Upper lobe of right lung (tissue), 1 donor: ENCODE measurements at regions not wholly inside any gene's neighbourhood (a gene's known extent, or its start where the extent isn't known, plus 50 kb on each side); places are given as distances from the start of the nearest gene placed in this dataset.
A peak's percentile ranks its signal among the peaks of the same experiment; 100 is the strongest.

Experiments
- ATAC-seq: fragments of 200-7000 bp; cut with Tn5 transposase; one replicate; pipeline ENCODE4 v1.9.1; 2020; ENCODE audit warnings: mild to moderate bottlenecking, moderate library complexity
- DNase-seq: peaks from one replicate; pipeline ENCODE4 v3.0.0-alpha.2; 2020
- H3K27ac ChIP-seq: fragments of 200-600 bp; one replicate; pipeline ENCODE4 v1.8.0; 2022
- H3K27me3 ChIP-seq: fragments of 200-600 bp; one replicate; pipeline ENCODE4 v1.8.0; 2022; ENCODE audit warnings: mild to moderate bottlenecking
- H3K36me3 ChIP-seq: fragments of 200-600 bp; one replicate; pipeline ENCODE4 v1.8.0; 2022
- H3K4me1 ChIP-seq: fragments of 200-600 bp; one replicate; pipeline ENCODE4 v1.8.0; 2022
- H3K4me3 ChIP-seq: fragments of 200-600 bp; one replicate; pipeline ENCODE4 v1.8.0; 2022; ENCODE audit warnings: mild to moderate bottlenecking
- H3K9me3 ChIP-seq: fragments of 200-600 bp; one replicate; pipeline ENCODE4 v1.8.0; 2022
- intact Hi-C: fragments of 100-400 bp; cut with DNase I; formaldehyde crosslinking; loops from one replicate; pipeline ENCODE4 v1.11.0; 2022
- TF ChIP-seq, protein P1 (sequence below): fragments of 200-600 bp; IDR thresholded peaks from one replicate; pipeline ENCODE4 v1.8.0; 2022; ENCODE audit warnings: antibody characterized with exemption
- donor health status: DM: no; HTN: yes; CAD: no; lungs with severe emphysema.

- Histone ChIP-seq H3K4me1 (no peaks in the 10 kb centered on the region), H3K4me3 (no peak overlapping the region), H3K27me3 (no peaks in the 10 kb centered on the region), H3K9me3 (no peaks in the 10 kb centered on the region), H3K27ac (no peak overlapping the region), H3K36me3 (no peaks in the 10 kb centered on the region)
- DNase-seq (no peak), ATAC-seq (no peak)
- intact Hi-C loops: no loop called here
- TF ChIP-seq, protein P1, sequence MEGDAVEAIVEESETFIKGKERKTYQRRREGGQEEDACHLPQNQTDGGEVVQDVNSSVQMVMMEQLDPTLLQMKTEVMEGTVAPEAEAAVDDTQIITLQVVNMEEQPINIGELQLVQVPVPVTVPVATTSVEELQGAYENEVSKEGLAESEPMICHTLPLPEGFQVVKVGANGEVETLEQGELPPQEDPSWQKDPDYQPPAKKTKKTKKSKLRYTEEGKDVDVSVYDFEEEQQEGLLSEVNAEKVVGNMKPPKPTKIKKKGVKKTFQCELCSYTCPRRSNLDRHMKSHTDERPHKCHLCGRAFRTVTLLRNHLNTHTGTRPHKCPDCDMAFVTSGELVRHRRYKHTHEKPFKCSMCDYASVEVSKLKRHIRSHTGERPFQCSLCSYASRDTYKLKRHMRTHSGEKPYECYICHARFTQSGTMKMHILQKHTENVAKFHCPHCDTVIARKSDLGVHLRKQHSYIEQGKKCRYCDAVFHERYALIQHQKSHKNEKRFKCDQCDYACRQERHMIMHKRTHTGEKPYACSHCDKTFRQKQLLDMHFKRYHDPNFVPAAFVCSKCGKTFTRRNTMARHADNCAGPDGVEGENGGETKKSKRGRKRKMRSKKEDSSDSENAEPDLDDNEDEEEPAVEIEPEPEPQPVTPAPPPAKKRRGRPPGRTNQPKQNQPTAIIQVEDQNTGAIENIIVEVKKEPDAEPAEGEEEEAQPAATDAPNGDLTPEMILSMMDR: no peak
These were observed 52.1 kb upstream of the CSF3R start for GRCh38 chr1:36534711-36535412.

DNA sequence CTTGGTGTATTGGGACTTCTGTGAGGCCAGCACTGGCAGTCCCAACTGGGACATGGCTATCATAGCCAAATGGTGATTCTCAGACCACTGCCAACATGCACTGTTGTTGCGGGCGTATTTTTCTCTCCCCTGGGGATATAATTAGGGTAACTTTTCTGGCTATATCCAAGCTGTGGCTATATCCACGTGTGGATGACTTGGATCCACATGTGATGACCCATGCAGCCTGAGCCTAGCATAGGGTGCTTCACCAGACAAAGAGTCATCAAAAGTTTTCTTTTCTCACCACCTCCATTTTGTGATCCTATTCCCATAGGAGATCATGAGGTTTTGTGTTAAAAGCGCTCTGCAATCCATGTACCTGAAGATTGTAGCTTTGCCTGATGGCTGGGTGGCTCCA, 51.2 kb upstream of the CSF3R start:
- Histone ChIP-seq H3K9me3 (no peaks in the 10 kb centered on the region), H3K27ac (no peak overlapping the region), H3K27me3 (no peaks in the 10 kb centered on the region), H3K36me3 (no peaks in the 10 kb centered on the region), H3K4me1 (no peaks in the 10 kb centered on the region), H3K4me3 (no peak overlapping the region)
- intact Hi-C loops: no loop called here
- DNase-seq (no peak), ATAC-seq (no peak)
- TF ChIP-seq, protein P1: no peak

DNA sequence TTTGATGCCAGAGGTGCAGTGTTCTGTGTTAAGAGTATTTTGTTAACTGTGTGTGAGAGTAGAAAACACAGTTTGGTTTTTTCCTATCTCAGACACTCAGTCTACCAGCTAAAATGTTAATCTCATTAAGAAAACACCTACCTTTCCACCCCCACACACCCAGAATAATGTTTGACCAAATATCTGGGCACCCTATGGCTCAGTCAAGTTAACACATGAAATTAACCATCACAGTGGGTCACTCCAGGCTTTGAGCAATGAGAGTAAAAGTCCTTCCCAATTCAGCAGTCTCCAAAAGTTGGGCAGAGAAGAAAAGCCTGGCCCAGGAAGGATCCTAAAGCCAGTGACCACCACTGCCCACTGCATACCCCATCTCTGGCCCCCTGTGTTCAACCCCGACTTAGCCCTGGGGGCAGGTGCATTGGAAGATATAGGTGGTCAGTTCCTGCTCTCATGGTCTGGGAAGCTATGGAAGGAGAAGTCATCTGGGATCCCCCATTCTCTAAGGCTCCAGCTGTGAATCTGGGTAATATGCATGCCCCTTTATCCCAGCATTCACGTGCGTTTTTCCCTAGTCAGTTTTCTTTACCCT, 50.2 kb upstream of the CSF3R start:
- H3K36me3 ChIP-seq: no peaks in the 10 kb centered on the region
- TF ChIP-seq, protein P1: no peak
- no peaks in the 10 kb centered on the region for H3K4me1 ChIP-seq
- DNase-seq (peak; percentile 27), ATAC-seq (no peak)
- peaks cover 5% of the 10 kb centered on the region for H3K27me3 ChIP-seq
- H3K9me3 ChIP-seq: no peaks in the 10 kb centered on the region
- no peak overlapping the region for H3K4me3 ChIP-seq
- intact Hi-C loops: no loop called here
- no peak overlapping the region for H3K27ac ChIP-seq
